ENCODE measurements at regions not wholly inside any gene's neighbourhood (a gene's known extent, or its start where the extent isn't known, plus 50 kb on each side); places are given as distances from the start of the nearest gene placed in this dataset.

GRCh38 chr16:63712725-63713124 lies 1409.1 kb downstream of the CDH11 start:
- no peaks in the 10 kb centered on the region for H3K79me1 ChIP-seq (ENCODE audit: insufficient read depth, low read depth, low read length, poor library complexity, severe bottlenecking)
- H3K9ac ChIP-seq (ENCODE audit: extremely low read depth, insufficient read length, low read length), result no peak overlapping the region
- H4K5ac ChIP-seq (ENCODE audit: insufficient read length, low read depth, low read length), result no peak overlapping the region
- no peak overlapping the region for H2BK12ac ChIP-seq (ENCODE audit: insufficient read length, low read depth, low read length)
- Mint-ChIP-seq H3K27ac (no peak overlapping the region), H3K4me3 (no peak overlapping the region), H3K9me3 (peaks cover 6 to 8% of the 10 kb centered on the region in 2 experiments; a peak in 2 of 5 replicates), H3K4me1 (peaks cover 14 to 23% of the 10 kb centered on the region in 2 experiments), H3K27me3 (ENCODE audit: low read depth) (no peaks in the 10 kb centered on the region), H3K36me3 (ENCODE audit: insufficient read depth in 1 of 3, low read depth in 3 of 3) (peaks cover 2 to 25% (median 6%) of the 10 kb centered on the region in 3 experiments; a peak in 4 of 7 replicates)
- no peak overlapping the region for H3T11ph ChIP-seq (ENCODE audit: low read length)
- H2AFZ ChIP-seq (ENCODE audit: low read length), result no peak overlapping the region
- no peak overlapping the region for H3K23ac ChIP-seq (ENCODE audit: insufficient read length, low read depth, low read length)
- no peak overlapping the region for H2BK5ac ChIP-seq (ENCODE audit: insufficient read length, low read length)
- H4K8ac ChIP-seq (replicated peaks; ENCODE audit: insufficient read length, low read depth, low read length), result no peak overlapping the region
- H3K14ac ChIP-seq (ENCODE audit: insufficient read depth, low read length), result no peak overlapping the region
- no peak overlapping the region for H2AK5ac ChIP-seq (ENCODE audit: insufficient read length, low read length)
- no peak overlapping the region for H3K27ac ChIP-seq (ENCODE audit: insufficient read length, low read depth, low read length)
- no peak overlapping the region for H2BK120ac ChIP-seq (ENCODE audit: low read depth, low read length, poor library complexity, severe bottlenecking)
- H2BK15ac ChIP-seq (ENCODE audit: low read depth, low read length), result no peak overlapping the region
- H4K91ac ChIP-seq (ENCODE audit: insufficient read length, low read depth, low read length), result no peak overlapping the region
- H3K4me2 ChIP-seq (ENCODE audit: insufficient read depth, insufficient read length, low read length), result no peak overlapping the region
- TF ChIP-seq CTCF (conservative IDR thresholded peaks at IDR 0.05), result no peak
- no peak overlapping the region for H3K18ac ChIP-seq (ENCODE audit: insufficient read length, low read depth, low read length)
- DNase-seq, result no peak
- no peaks in the 10 kb centered on the region for H3K23me2 ChIP-seq (ENCODE audit: insufficient read length, low read depth, low read length, poor library complexity, severe bottlenecking)
- no peaks in the 10 kb centered on the region for H3K27me3 ChIP-seq (ENCODE audit: insufficient read depth, low read length)
- H4K20me1 ChIP-seq (ENCODE audit: control insufficient read depth, insufficient read depth, insufficient read length), result no peaks in the 10 kb centered on the region
- no peaks in the 10 kb centered on the region for H3K9me3 ChIP-seq (ENCODE audit: control insufficient read depth, low read depth, low read length)
- H3K4ac ChIP-seq (ENCODE audit: low read depth, low read length), result no peak overlapping the region
- no peaks in the 10 kb centered on the region for H3K4me1 ChIP-seq (ENCODE audit: insufficient read depth, low read length)
- H3K79me2 ChIP-seq (ENCODE audit: insufficient read depth, low read length), result no peaks in the 10 kb centered on the region
- no peak overlapping the region for H2BK20ac ChIP-seq (ENCODE audit: low read depth, low read length, poor library complexity, severe bottlenecking)
- WGBS (ENCODE audit: extremely low coverage, insufficient read length, low lambda C conversion rate), result no CpG with 5 or more reads among the region's 1 CpG
- no peak overlapping the region for H3K56ac ChIP-seq (ENCODE audit: insufficient read length, low read depth, low read length)

Measured in H9 (cell line).